ENCODE measurements at regions not wholly inside any gene's neighbourhood (a gene's known extent, or its start where the extent isn't known, plus 50 kb on each side); places are given as distances from the start of the nearest gene placed in this dataset.
A peak's percentile ranks its signal among the peaks of the same experiment; 100 is the strongest.

DNA sequence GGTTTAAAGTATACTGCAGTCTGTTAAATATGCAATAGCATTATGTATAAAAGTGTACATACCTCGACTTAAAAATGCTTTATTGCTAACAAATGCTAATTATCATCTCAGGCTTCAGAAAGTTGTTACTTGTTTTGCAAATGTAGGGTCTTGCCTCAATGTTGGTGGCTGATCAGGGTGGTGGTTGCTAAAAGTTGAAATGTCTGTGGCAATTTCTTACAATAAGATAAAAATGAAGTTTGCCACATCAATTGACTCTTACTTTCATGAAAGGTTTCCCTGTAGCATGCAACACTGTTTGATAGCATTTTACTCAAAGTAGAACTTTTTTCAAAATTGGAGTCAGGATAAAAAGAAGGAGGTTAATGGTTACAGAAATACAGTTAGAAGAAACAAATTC, 407.7 kb upstream of the OR4E1 start:
- DNase-seq (ENCODE audit: extremely low read depth in 1 of 2, low read depth in 1 of 2) = no peak

DNA sequence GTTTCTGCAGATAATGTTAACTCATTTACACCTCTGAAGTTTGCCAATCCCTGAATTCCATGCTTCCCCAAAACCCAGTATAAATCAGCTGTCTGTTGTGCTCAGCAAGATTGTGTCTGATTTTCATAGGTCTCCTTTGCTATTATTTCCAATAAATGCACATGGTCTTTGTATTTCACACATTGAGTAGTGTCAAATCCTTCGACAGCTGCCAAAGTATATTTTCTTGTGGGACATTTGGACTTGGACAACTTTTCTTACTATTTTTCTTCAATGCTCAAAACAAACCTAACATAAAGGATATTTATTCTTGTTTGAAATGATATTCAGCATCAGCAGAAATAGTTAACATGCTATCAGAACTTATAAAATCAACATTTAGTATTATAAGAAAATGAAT, 406.1 kb upstream of the OR4E1 start:
- DNase-seq (ENCODE audit: extremely low read depth in 1 of 2, low read depth in 1 of 2) = no peak

DNA sequence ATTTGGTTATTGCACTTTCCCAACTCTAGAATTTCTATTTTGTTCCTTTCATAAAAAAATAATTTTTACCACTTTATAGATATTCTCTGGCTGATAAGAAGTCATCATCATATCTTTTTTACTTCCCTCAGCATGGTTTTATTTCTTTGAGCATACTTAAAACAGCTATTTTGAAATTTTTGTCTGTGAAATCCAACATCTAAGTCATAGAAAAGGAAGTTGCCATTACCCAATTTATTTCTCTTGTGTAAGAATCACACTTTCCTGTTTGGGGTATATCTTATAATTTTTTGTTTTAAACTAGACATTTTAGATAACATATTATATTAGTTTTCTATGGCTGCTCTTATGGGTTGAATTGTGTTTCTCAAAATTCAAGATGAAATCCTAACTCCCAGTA, 400.2 kb upstream of the OR4E1 start:
- DNase-seq (ENCODE audit: extremely low read depth in 1 of 2, low read depth in 1 of 2) = no peak

DNA sequence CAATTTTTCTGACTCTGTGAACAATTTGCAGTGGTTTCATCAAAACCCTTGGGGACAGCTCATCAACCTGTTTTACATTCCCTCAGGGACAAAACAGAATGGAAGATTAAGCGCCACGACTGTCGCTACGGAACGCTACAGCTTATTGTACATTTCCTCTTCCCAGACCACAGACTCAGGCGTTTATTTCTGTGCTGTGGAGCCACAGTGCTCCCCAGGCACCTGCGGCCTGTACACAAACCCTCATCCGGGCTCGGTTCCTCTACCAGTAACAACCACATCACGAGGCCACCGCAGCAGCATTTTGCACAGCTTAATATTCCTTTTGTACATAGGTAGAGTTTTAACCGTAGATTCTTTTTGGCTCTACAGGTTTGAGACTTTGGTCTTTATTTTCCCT, 397.4 kb upstream of the OR4E1 start:
- no peak for DNase-seq (ENCODE audit: extremely low read depth in 1 of 2, low read depth in 1 of 2)

DNA sequence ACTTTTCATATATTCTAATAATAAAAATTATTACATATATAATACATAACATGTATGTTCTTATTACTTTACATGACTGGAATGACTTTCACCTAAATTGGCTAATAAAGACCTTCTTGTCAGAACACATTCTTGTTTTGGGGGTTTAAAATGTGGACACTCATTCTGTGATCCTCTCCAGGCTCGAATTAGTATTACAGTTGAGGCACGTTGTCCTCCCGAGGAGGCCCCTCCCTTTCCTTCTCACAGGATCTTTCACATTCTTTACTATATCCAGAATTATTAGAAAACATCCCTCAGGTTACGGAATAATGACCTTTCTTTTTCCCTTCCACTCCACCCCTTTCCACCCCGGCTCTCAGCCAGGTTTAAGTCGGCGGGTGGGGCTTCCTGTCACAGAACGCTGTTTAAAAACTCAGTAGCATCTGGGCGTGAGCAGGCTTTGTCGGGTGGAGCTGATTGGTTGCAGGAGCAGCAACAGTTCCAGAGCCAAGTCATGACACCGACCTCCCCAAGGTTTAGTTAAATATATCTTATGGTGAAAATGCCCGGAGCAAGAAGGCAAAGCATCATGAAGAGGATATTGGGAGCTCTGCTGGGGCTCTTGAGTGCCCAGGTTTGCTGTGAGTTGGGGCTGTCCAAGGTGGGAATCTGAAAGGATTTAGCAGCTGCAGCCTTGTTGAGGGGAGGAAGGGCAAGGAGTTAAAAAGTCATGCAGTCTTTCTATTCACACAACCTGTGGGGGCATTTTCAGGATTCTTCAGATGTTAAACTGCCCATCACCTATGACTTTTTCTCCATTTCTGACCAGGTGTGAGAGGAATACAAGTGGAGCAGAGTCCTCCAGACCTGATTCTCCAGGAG, 396.7 kb upstream of the OR4E1 start:
- peak in 1 of 2 donors; percentile 28 for DNase-seq (ENCODE audit: extremely low read depth in 1 of 2, low read depth in 1 of 2)

DNA sequence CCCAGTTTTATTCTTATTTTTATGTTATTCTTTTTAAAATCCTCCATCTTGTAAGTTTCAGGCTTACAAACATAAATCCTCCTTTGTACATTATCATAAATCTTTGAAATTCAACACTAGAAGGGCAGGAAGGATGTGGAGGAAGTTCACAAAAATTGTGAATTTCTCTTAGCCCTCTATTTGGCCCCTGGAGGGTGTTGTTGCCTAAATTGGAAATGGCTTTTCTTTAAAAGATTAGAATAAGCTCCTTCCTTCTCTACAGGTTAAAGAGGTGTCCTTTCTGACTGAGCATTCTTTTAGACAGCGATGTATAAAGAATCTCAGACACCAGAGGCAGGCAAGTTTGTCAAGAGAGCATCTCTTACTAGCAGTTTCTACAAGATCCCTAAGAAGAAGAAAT, 391.7 kb upstream of the OR4E1 start:
- no peak for DNase-seq (ENCODE audit: extremely low read depth in 1 of 2, low read depth in 1 of 2)

DNA sequence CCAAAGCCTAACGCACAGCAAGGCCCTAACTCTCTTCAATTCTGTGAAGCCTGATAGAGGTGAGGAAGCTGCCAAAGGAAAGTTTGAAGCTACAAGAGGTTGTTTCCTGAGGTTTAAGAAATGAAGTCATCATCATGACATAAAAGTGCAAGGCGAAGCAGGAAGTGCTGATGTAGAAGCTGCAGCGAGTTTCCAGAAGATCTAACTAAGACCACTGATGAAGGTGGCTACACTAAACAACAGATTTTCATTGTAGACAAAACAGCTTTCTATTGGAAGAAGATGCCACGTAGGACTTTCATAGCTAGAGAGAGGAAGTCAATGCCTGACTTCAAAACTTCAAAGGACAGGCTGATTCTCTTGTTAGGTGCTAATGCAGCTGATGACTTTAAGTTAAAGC, 385.6 kb upstream of the OR4E1 start:
- DNase-seq (ENCODE audit: extremely low read depth in 1 of 2, low read depth in 1 of 2) = no peak

DNA sequence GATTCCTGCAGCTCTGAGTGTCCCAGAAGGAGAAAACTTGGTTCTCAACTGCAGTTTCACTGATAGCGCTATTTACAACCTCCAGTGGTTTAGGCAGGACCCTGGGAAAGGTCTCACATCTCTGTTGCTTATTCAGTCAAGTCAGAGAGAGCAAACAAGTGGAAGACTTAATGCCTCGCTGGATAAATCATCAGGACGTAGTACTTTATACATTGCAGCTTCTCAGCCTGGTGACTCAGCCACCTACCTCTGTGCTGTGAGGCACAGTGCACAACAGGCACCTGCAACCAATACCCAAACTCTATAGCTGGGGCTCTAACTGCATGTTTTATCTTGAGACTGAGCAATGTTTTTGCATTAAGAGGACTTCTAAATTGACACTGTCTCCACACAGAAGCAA, 379.2 kb upstream of the OR4E1 start:
- no peak for DNase-seq (ENCODE audit: extremely low read depth in 1 of 2, low read depth in 1 of 2)

DNA sequence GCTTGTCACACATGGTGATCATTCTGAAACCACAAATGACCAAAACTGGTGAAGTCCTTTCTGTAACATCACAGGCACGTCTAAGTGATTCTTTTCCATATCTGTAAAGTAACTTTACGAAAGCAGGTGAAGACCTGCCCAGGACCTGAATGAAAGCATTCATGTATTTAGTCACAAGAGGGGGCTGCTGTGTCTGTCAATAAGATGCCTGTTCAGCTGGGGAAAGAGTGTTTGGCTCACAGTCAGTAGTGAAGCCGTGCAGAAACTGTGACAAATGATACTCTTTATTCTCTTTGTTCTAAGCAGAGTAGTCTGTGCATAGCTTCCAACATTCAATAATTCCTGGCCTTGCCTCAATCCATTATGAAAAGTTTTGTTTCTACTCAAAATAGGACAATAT, 373.5 kb upstream of the OR4E1 start:
- no peak for DNase-seq (ENCODE audit: extremely low read depth in 1 of 2, low read depth in 1 of 2)

DNA sequence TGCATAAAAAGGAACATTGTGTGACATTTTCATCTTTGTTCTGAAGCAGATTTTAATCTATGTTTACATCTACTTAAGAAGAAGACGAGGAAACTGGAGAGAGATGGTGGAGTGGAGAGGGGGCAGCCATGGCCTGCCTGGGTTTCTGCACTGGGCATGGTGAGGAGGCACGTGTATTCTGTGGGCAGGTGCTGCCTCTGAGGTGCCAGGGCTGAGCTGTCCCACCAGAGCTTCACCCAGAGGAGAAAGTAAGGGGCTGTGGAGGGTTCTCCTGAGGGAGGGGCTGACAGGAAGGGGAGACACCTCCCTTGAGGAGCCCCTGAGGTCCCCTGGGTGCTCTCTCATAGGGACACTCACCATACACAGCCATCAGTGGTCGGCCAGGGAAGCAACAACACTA, 372.4 kb upstream of the OR4E1 start:
- no peak for DNase-seq (ENCODE audit: extremely low read depth in 1 of 2, low read depth in 1 of 2)

DNA sequence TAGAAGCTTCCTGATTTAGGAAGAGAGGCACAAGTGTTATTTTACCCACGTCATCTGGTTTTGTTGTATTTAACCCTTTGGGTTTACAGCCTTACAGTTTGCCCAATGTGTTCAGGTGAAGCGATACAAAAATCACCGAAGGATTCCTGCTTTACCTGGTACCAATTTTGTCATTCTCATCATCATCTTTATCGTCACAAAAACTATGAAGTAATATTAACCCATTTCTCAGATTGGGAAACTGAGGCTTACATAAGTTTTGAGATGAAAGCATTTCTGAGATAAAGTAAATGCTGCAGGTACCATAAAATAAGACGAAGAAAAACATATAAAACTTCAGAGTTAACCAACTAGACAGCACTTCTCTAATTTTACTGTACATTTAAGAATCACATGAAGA, 370.6 kb upstream of the OR4E1 start:
- no peak for DNase-seq (ENCODE audit: extremely low read depth in 1 of 2, low read depth in 1 of 2)

DNA sequence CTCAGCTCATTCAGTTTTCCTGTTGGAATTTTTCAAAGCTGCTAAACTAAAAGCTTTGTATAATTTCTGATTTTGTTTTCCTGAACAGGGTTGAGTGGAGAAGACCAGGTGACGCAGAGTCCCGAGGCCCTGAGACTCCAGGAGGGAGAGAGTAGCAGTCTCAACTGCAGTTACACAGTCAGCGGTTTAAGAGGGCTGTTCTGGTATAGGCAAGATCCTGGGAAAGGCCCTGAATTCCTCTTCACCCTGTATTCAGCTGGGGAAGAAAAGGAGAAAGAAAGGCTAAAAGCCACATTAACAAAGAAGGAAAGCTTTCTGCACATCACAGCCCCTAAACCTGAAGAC, 367.1 kb upstream of the OR4E1 start:
- DNase-seq (ENCODE audit: extremely low read depth in 1 of 2, low read depth in 1 of 2) = no peak

DNA sequence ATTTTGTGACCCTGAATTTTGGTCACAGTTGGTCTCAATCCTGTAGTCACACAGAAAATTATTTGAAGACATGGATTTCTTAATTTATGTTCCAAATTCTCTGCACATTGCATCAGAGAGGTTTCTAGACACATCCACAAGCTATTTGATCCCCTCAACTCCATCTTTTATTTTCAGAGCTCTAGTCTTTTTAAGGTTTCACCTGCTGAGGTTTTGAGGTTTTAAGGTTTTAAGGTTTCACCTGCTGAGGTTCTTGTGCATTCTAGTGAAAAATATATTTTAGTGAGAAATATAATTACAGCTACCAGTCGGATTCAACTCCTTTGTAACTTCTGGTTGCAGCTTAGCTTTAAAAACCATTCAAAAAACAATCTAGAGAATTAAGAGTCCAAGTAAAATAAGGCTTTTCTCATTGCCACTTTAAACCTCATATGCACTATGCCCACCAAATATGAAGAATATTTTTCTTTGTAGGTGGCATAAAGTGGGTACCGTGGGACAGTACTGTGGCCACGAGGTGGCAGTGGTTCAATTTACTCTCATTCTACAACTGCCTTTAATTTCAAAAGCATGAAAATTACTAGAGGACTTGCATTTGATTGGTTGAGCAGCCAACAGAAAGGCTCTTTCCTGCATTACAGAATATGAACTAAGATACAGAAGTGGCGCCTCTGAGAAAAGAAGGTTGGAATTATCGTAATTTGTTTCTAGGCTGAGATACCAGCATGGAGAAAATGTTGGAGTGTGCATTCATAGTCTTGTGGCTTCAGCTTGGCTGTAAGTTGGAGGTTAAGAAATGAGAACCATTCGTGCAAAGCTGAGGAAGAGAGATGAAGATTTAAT, 366.5 kb upstream of the OR4E1 start:
- DNase-seq (ENCODE audit: extremely low read depth in 1 of 2, low read depth in 1 of 2) = peak in 1 of 2 donors; percentile 5

DNA sequence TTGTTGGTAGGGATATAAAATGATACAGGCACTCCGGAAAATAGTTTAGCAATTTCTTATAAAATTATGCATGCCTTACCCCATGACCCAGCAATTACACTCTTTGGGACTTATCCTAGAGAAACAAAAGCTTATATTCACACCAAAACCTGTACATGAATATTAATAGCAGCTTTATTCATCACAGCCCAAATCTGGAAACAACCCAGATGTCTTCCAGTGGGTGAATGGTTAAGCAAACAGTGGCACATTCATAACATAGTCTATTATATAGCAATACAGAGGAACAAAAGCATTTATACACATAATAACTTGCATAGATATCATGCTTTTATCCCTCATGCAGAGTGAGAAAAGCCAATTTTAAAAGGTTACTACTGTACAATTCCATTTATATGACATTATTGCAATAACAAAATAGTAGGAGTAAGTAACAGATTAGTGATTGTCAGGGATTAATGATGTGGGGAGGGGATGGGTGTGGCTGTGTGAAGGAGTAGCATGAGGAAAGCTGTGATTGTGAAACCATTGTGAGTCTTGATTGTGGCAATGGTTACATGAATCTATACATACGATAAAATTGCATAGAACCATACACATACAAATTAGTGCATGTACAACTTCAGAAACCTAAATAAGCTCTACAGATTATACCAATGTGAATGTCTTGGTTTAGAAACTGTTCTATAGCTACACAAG, 363.1 kb upstream of the OR4E1 start:
- DNase-seq (ENCODE audit: extremely low read depth in 1 of 2, low read depth in 1 of 2) = no peak

DNA sequence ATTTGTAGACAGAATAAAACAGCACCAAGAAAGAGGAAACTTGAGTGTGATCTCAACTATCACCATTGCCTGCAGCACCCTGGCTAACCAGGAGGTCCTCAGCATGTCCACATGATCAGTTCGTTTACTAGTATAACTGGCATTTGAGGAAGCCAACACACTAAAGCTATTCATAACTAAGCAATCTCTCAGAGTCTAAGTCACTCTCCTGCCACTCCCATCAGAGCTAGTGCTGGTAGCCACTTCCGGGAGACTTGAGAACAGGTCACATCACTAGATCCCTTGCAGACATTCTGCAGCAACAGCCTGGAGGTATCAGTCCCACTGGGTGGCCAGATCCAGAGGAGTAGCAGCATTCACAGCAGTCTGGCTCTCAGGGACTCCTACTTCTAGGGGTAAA, 352.9 kb upstream of the OR4E1 start:
- no peak for DNase-seq (ENCODE audit: extremely low read depth in 1 of 2, low read depth in 1 of 2)

DNA sequence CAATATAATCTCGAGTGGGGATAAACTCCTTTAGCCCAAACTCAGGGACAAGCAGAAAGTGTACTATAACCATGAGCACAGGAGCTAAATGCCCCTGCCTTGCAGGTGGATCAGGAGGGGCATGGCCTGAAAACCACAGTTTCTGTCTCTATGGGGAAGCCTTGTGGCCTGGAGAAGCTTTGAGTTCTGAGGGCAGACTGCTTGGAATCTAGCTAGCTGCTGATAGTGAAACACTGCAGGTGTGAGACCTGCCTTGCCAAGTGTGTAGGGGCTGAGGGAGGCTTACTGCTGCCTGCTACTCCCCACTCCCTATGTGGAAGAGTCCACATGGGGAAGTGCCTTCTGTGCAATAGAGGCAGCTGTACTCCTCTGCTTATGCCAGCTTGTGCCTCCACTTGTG, 352.3 kb upstream of the OR4E1 start:
- DNase-seq (ENCODE audit: extremely low read depth in 1 of 2, low read depth in 1 of 2) = no peak

DNA sequence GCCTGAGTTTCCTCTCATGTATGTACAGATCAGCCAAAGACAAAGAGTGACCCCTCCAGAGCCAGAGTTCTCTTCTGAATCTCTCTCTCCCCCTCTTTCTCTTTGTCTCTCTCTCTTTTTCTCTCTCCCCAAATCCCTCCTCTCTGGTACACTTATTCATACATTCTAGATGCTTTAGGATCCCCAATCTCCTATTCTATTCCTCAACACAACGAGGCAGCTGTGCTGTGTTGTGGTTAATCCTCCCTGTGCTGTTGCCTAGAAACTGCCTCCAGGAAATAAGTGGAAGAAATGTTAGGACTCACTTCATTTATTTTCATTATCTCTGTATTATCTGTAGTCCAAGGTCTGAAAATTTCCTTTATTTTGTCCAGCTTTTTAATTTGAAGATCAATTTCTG, 350.5 kb upstream of the OR4E1 start:
- no peak for DNase-seq (ENCODE audit: extremely low read depth in 1 of 2, low read depth in 1 of 2)

DNA sequence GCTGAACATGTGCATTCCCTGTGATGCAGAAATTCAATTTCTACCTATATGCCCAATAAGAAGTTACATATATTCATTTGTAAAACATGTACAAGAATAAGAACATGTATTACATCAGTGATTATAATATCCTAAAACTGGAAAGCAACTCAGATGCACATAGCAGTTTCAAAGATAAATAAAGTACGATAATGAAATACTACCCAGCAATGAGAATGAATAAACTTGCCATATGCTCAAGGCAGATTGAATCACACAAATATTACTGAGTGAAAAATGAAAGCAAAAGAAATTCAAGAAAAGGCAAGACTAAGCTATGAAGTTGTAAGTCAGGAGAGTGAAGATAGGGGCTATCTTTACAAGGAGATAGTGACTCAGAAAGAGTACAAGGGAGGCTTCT, 345.3 kb upstream of the OR4E1 start:
- no peak for DNase-seq (ENCODE audit: extremely low read depth in 1 of 2, low read depth in 1 of 2)

DNA sequence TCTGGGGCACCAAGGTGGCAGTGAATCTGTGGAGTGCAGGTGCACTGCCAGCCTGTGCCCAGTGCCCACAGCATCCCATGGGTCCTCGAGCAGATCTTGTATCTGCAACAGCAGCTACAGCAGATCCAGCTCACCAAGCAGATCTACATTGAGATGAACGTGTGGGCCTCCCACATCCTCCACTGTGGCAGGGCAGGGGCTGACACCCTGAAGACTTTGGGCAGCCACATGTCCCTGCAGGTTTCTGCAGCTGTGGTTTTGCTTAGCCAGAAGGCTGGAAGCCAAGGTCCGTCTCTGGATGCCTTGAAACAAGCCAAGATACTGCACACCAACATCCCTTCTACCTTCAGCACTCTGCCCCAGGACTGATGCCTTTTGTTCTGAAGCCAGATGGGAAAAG, 338.8 kb upstream of the OR4E1 start:
- no peak for DNase-seq (ENCODE audit: extremely low read depth in 1 of 2, low read depth in 1 of 2)

DNA sequence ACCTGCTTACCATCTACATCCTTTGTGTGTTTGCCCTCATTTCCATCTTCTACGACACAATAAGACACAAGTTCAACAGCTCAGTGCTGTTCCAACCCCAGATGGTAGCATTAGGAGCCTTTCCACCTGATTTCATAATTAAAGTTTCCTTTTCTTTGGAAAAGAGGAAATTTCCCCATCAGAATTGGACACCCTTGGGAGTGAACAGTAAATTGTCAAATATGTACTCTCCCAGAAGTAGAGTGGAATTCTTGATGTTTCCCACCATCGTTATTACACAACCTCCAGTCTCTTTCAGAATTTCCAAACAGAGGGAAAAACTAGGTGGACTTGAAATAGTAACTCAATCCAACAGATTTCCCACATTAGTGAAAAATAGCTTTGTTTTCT, 337.6 kb upstream of the OR4E1 start:
- DNase-seq (ENCODE audit: extremely low read depth in 1 of 2, low read depth in 1 of 2) = no peak

DNA sequence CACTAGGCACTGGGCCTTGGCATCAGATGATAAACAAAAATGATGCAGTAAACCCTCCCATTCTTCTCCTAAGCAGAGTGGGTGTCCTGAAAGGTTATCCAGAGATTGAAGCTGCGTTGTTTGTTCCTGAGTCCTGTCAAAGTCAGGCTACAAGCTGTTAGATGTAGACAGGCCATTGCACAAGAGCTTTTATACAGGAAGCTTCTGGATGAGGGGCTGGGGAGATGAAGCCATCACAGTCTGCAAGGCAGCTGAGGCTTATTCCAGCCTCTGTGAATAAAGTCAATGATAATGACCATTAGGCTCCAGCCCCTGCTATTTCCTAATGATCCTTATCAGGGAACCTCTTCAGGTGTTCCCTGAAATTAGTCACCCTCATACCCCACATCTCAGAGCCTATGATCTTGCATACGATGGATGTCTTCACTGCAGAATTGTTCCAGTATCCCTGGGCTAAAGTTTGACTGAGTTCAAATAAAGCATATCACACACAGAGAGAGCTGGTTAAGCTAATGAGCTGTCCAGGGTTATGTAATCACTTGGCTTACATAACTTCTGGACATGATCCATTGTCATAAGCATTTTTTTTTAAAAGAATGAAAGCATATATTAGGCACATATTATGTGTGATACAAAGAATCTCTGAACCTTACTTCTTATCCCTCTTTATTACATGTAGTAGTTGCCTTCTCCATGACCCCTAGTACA, 337.1 kb upstream of the OR4E1 start:
- no peak for DNase-seq (ENCODE audit: extremely low read depth in 1 of 2, low read depth in 1 of 2)
